GM12864 (cell line): ENCODE measurements at regions not wholly inside any gene's neighbourhood (a gene's known extent, or its start where the extent isn't known, plus 50 kb on each side); places are given as distances from the start of the nearest gene placed in this dataset.

Experiments
- DNase-seq: peaks from one replicate; pipeline ENCODE4 v3.0.0-alpha.2; 2011; ENCODE audit warnings: low read depth
- H3K4me3 ChIP-seq: 2 replicates; pipeline ENCODE4 v1.5.1; 2011; ENCODE audit warnings: mild to moderate bottlenecking, low read depth, low read length, control low read depth
- CTCF ChIP-seq: IDR thresholded peaks from 2 replicates; pipeline ENCODE4 v1.5.1; 2011; ENCODE audit warnings: low read depth, mild to moderate bottlenecking, moderate library complexity, low read length, control low read depth, inconsistent platforms; ENCODE audit errors: missing control alignments

GRCh38 chrX:40998123-40998522 lies 87.1 kb upstream of the USP9X start:
- no peak overlapping the region for H3K4me3 ChIP-seq
- no peak for TF ChIP-seq CTCF
- DNase-seq = no peak

- DNase-seq = no peak
- no peak for TF ChIP-seq CTCF
- no peak overlapping the region for H3K4me3 ChIP-seq
Measured at GRCh38 chrX:41001327-41001726, 83.9 kb upstream of the USP9X start.

GRCh38 chrX:41002026-41002425 lies 83.2 kb upstream of the USP9X start:
- no peak for TF ChIP-seq CTCF
- DNase-seq = no peak
- no peak overlapping the region for H3K4me3 ChIP-seq

GRCh38 chrX:41003506-41004270 lies 81.6 kb upstream of the USP9X start:
- no peak for DNase-seq
- no peak for TF ChIP-seq CTCF

GRCh38 chrX:41005445-41005992 lies 79.7 kb upstream of the USP9X start:
- no peak overlapping the region for H3K4me3 ChIP-seq
- no peak for TF ChIP-seq CTCF
- no peak for DNase-seq

More at GRCh38 chrX:41003506-41004270, 81.6 kb upstream of the USP9X start:
- H3K4me3 ChIP-seq = no peak overlapping the region

GRCh38 chrX:41009850-41010846 lies 75.1 kb upstream of the USP9X start:
- TF ChIP-seq CTCF = no peak
- H3K4me3 ChIP-seq = no peak overlapping the region; the same call in 1 of the 2 replicates
- no peak for DNase-seq
